HG03432 (cell line): ENCODE measurements at regions not wholly inside any gene's neighbourhood (a gene's known extent, or its start where the extent isn't known, plus 50 kb on each side); places are given as distances from the start of the nearest gene placed in this dataset.

Experiments used
- ATAC-seq: cut with Tn5 transposase; IDR thresholded peaks from one replicate; pipeline ENCODE4 v1.9.1; 2021; ENCODE audit warnings: mild to moderate bottlenecking, moderate library complexity; ENCODE audit not compliant: unreplicated experiment

GRCh38 chr13:76231522-76232167, 595.5 kb downstream of the LMO7 start:
- ATAC-seq, result no peak

DNA sequence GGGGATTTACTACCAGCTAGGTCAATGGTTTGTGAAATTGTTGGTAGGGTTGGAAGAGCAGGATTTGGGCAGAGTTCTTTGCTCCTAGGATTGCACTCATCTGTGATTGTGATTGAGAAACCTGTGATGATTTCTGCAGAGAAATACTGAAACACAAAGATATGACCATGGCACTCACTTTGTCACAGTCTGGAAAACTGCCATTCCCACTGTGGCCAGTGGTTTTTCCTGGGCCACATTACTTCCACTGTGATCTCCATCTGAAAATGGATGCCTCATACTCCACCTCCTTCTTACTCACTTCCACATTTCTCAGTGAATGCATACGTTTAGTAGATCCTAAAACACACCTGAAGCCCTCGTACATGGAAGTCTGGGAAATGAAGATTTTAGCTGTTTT, 593.2 kb downstream of the LMO7 start:
- no peak for ATAC-seq

GRCh38 chr13:76226941-76227340, 590.8 kb downstream of the LMO7 start:
- ATAC-seq, result no peak

DNA sequence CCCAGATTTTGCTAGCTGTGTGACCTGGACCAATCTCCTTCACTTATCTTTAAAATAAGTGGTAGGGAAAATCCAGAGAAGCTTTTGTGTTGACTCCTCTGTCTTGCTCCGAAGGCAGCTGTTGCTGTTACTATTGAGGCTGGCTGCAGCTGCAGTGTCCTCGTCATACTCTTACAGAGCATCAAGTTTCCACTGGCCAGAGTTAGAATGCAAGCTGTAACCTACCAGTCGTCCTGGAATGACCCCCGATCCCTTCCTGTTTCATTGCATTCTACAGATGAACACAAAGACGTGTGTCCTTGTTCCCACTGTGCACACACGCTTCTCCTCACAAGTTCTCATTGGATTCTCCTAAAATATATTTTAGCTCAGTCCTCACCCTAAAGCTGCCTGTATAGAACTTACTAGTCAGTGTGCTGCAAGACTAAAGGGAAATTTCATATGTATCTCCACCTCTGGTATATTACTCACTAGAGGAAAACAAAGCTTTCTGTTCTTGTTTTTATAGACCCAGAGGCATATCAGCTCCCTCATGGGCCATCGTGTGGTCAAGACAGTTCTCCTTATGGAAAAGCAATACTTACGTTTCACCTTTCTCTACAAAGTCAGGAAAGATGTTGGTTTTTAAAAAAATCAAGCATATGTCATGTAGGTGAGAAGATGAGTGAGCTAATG, 589.8 kb downstream of the LMO7 start:
- no peak for ATAC-seq

GRCh38 chr13:76223999-76224398, 587.9 kb downstream of the LMO7 start:
- no peak for ATAC-seq

DNA sequence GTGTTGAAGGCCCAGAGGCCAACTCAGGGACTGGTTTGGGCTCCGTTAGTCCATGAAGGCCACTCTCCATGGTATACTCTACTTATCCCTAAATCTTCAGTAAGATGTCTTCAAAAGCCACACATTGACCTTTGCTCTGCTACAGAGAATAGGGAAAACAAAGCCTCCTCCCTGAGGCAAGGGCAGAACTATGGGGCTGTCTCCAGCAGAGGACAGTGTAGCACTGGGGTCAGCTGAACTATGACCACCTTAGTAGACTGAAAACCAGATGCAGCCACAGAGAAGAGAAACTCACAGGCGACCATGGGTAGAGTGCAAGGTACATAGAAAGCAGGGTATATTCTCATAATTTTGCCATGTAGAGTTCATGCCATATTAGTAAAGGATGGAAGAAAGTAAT, 587.4 kb downstream of the LMO7 start:
- no peak for ATAC-seq

DNA sequence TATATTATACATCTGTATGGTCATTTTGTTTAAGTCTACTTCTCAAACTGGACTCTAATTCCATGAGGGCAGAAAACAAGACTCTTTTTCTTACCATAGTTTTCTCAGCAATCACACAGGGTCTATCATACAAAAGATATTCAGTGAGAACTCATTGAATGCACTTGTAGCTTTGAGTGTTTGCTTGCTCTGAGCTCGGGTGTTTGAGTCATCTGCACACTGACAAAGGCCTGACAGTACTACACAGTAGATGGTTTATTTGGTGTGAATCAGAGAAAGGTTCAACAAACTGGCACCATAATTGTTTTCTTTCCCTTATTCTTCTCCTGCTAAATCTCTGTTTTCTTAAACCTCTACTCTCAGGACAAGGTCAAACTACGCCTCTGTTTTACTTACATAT, 586.4 kb downstream of the LMO7 start:
- ATAC-seq, result no peak

GRCh38 chr13:76216729-76217128, 580.6 kb downstream of the LMO7 start:
- ATAC-seq, result no peak

DNA sequence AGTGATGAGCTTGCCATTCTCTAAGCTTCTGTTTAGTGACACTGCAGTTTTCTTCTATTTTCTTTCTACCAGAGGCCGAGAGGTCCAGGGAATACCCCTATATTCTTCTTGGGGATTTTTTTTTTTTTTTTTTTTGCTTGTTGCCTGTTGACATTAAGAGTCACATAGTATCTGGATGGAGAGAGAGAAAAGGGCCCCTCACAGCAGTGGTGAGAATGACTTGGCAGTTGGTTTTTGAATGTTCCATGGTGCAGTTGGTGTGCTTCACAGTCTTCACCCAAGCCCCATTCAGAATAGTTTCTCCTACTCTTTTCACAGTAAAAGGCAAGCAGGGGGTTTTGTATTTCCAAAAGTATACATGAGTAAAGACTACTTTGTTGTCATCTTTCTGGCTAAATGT, 577.9 kb downstream of the LMO7 start:
- peak; percentile 30 for ATAC-seq

GRCh38 chr13:76213423-76213904, 577.3 kb downstream of the LMO7 start:
- ATAC-seq, result peak; percentile 62

GRCh38 chr13:76210262-76210661, 574.1 kb downstream of the LMO7 start:
- ATAC-seq, result no peak

DNA sequence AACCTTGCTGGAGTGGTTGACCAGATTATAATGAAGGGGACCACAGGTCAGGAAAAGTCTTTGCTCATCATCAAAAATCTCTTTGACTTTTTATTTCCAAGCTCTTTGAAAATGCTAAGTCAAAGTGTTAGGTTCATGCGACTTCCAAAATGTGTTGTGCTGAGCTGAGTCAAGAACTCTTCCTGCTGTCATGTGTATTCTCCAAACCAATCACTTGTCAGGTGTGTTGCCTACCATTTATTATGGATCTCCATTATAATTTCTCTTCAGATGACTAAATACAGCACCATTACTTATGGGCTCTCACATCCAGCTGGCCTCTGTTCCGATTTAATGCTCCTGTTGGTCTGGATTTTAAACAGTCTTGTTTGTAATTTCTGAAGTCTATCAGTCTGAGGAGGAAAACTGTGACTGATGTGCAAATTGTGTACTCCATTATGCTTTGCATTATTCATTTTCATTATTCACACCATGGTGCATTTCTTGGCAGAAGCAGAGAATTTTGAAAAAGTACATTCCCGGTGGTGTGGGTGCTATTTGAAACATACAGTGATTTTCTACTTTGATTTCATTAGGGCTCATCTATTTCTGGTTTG, 562.5 kb downstream of the LMO7 start:
- ATAC-seq, result no peak

DNA sequence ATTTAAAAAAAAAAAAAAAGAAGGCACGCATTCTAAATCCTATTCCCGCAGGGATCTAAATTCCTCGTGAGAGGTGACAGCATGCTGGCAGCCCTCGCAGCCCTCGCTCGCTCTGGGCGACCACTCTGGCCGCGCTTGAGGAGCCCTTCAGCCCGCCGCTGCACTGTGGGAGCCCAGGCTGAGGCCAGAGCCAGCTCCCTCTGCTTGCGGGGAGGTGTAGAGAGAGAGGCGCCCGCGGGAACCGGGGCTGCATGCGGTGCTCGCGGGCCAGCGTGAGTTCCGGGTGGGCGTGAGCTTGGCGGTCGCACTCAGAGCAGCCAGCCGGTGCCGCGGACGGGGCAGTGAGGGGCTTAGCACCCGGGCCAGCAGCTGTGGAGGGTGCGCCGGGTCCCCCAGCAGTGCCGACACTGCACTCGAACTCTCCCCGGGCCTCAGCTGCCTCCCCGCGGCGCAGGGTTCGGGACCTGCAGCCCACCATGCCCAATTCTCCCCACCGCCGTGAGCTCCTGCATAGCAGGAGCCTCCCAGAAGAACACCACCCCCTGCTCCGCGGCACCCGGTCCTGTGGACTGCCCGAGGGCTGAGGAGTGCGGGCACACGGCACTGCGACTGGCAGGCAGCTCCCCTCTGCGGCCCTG, 553.9 kb downstream of the LMO7 start:
- ATAC-seq, result no peak

- no peak for ATAC-seq
Measured at GRCh38 chr13:76175961-76176725, 540.0 kb downstream of the LMO7 start.

- no peak for ATAC-seq
Measured at GRCh38 chr13:76168661-76169060, 532.5 kb downstream of the LMO7 start.

DNA sequence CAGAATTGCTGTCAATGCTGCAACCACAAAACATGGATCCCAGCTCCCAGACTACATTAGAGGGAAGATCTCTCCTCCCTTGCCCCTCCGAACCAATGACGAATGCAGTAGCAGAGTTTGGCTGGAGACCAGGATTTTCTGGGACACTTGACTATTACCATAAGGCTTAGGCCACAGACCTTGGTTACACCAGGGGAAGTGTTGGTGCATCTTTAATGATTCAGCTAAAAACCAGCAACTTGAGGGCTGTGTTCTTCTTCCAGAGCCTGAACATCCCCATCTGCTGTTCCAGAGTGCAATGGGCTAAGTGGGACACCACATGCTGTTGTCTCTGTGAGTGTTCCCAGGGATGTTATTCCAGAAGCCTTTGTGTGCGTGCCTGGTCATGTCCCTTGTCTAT, 528.2 kb downstream of the LMO7 start:
- ATAC-seq, result no peak

DNA sequence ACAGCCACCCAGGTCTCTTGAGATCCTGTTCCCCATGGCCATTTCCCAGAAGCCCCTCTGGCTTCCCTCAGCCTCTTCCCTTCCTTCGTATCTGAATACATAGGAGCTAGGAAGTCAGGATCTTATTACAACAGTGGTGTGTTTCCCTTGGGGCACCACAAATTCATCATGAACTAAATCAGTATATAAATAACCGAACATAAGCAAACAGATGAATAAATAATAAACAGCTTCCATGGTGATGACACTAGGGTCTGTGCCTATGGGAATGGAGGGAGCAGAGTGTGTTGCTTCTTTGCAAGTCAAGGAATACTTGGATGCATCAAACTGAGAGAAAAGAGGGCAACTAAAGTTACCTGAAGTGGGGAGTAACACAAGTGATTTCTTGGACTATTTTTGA, 527.6 kb downstream of the LMO7 start:
- ATAC-seq, result no peak

DNA sequence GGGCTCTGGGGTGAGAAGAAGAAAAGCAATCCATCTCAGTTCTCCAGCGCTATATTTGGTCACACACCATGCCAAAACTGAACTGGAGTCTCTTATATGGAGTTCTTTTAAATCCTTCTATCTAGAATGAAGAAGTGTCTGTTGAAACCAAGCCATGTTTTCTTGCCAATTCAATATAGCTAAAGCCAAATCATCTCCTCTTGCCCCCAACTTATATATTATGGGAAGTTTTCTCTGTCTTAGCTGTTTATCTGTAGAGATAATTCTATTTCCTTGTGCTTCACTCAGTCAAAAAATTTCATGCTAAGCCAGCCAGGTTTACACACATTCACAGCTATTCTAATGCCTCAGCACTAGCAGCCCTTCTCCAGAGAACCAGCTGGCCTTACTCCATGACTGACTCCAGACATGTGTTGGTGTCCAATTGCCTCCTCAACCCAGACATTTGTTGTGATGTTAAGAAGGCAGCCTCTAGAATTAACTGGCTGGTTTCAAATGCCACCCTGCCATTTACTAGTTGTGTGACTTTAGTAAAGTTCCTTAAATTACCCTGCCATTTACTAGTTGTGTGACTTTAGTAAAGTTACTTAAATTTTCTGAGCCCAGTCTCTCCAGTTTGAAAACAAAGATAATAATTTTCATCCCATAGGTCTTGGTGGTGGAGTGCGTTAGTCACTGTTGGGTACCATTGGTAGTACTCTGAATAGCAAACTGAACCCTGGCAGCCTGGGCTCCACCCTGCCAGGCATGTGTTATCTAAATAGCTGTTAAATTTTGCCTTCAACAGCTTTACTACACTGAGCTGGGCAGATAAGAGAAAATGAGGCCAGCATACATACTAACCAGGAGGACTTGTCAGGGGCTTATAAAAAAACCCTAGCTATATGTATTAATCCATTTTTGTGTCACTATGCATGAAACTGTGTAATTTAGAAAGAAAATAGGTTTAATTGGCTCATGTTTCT, 525.1 kb downstream of the LMO7 start:
- no peak for ATAC-seq

- no peak for ATAC-seq
Measured at GRCh38 chr13:76160506-76160905, 524.4 kb downstream of the LMO7 start.

DNA sequence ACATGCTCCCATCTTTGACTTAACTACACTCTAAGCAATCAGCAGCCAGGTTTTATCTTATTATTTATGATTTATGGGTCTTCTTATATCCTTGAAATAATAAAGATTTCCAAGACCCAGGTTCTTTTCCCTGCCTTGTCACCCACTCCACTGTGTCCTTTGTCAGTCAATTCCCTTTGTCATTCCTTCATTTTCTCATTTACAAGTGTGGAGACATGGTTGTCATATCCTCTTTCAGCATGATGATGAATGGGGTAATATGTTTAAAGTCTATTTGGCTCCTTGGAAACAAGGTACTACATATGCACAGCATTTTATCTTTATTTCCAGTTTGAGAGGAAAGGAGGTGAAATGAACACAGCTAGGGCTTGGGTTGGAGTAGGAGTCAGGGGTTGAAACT, 521.8 kb downstream of the LMO7 start:
- no peak for ATAC-seq
